Stimulated activated effector memory CD8-positive, alpha-beta T cell treated with anti-CD3 and anti-CD28 coated beads, Interleukin-12 subunit alpha, Interleukin-12 subunit beta, amount 100 ng/mL, for 72 hours (primary cell): ENCODE measurements at regions not wholly inside any gene's neighbourhood (a gene's known extent, or its start where the extent isn't known, plus 50 kb on each side); places are given as distances from the start of the nearest gene placed in this dataset.
"Not testable (repeated sequence)": the region's sequence is repeated elsewhere in the genome, so short reads cannot be mapped to it uniquely, and the experiment has no call there.

Experiments used
- ATAC-seq: fragments of 150-1000 bp; cut with Tn5 transposase; 2 replicates; pipeline ENCODE4 v1.10.0; 2021
- DNase-seq, 2 donors: peaks; one replicate each; pipeline ENCODE4 v3.0.0; 2021 to 2022; ENCODE audit warnings: low spot score in 2 of 2
- H3K27ac Mint-ChIP-seq: one replicate; pipeline ENCODE4 v1.8.0; 2022; ENCODE audit warnings: mild to moderate bottlenecking, mixed read lengths
- H3K36me3 Mint-ChIP-seq: one replicate; pipeline ENCODE4 v1.8.0; 2022; ENCODE audit warnings: mild to moderate bottlenecking, mixed read lengths
- H3K4me1 Mint-ChIP-seq: one replicate; pipeline ENCODE4 v1.8.0; 2022; ENCODE audit warnings: mixed read lengths
- H3K4me3 Mint-ChIP-seq: one replicate; pipeline ENCODE4 v1.8.0; 2022; ENCODE audit warnings: mild to moderate bottlenecking, mixed read lengths
- H3K9me3 Mint-ChIP-seq: one replicate; pipeline ENCODE4 v1.8.0; 2022; ENCODE audit warnings: mixed read lengths

GRCh38 chr17:22381589-22381988 lies 689.3 kb downstream of the KCNJ18 start:
- H3K27ac Mint-ChIP-seq, ATAC-seq, H3K4me1 Mint-ChIP-seq, DNase-seq, H3K9me3 Mint-ChIP-seq, H3K4me3 Mint-ChIP-seq, H3K36me3 Mint-ChIP-seq: not testable (repeated sequence)

GRCh38 chr17:22383772-22384460 lies 691.6 kb downstream of the KCNJ18 start:
- H3K36me3 Mint-ChIP-seq, H3K4me3 Mint-ChIP-seq, H3K9me3 Mint-ChIP-seq, ATAC-seq, H3K4me1 Mint-ChIP-seq, H3K27ac Mint-ChIP-seq: not testable (repeated sequence)
- DNase-seq: peak in 1 of 2 donors; percentile 12

GRCh38 chr17:22384461-22384800 lies 692.1 kb downstream of the KCNJ18 start:
- not testable (repeated sequence) for ATAC-seq, H3K4me3 Mint-ChIP-seq, H3K36me3 Mint-ChIP-seq, H3K9me3 Mint-ChIP-seq, H3K4me1 Mint-ChIP-seq, DNase-seq, H3K27ac Mint-ChIP-seq

GRCh38 chr17:22398446-22398845 lies 706.1 kb downstream of the KCNJ18 start:
- ATAC-seq, DNase-seq, H3K36me3 Mint-ChIP-seq, H3K4me3 Mint-ChIP-seq, H3K9me3 Mint-ChIP-seq, H3K4me1 Mint-ChIP-seq, H3K27ac Mint-ChIP-seq: not testable (repeated sequence)

- not testable (repeated sequence) for H3K4me1 Mint-ChIP-seq, ATAC-seq, DNase-seq, H3K27ac Mint-ChIP-seq, H3K9me3 Mint-ChIP-seq, H3K36me3 Mint-ChIP-seq, H3K4me3 Mint-ChIP-seq
Measured at GRCh38 chr17:22399037-22399436, 706.7 kb downstream of the KCNJ18 start.

- not testable (repeated sequence) for H3K27ac Mint-ChIP-seq, H3K4me3 Mint-ChIP-seq, DNase-seq, H3K36me3 Mint-ChIP-seq, H3K9me3 Mint-ChIP-seq, H3K4me1 Mint-ChIP-seq, ATAC-seq
Measured at GRCh38 chr17:22405080-22405479, 712.8 kb downstream of the KCNJ18 start.

- peaks cover 18% of the 10 kb centered on the region for H3K9me3 Mint-ChIP-seq
- no peaks in the 10 kb centered on the region for H3K4me1 Mint-ChIP-seq
- no peak overlapping the region for H3K27ac Mint-ChIP-seq
- ATAC-seq (no peak), DNase-seq (no peak)
- H3K36me3 Mint-ChIP-seq: no peaks in the 10 kb centered on the region
- H3K4me3 Mint-ChIP-seq: no peak overlapping the region
Measured at GRCh38 chr17:22409160-22409751, 716.9 kb downstream of the KCNJ18 start.

- Mint-ChIP-seq H3K27ac (no peak overlapping the region), H3K4me1 (no peaks in the 10 kb centered on the region), H3K4me3 (no peak overlapping the region), H3K9me3 (peaks cover 18% of the 10 kb centered on the region), H3K36me3 (no peaks in the 10 kb centered on the region)
- ATAC-seq (no peak), DNase-seq (no peak)
Measured at GRCh38 chr17:22410136-22410535, 717.8 kb downstream of the KCNJ18 start.

GRCh38 chr17:22411185-22411784 lies 719.0 kb downstream of the KCNJ18 start:
- no peak for DNase-seq
- H3K27ac Mint-ChIP-seq: no peak overlapping the region
- ATAC-seq: no peak
- H3K4me3 Mint-ChIP-seq: no peak overlapping the region
- H3K9me3 Mint-ChIP-seq: peaks cover 18% of the 10 kb centered on the region
- H3K4me1 Mint-ChIP-seq: no peaks in the 10 kb centered on the region
- no peaks in the 10 kb centered on the region for H3K36me3 Mint-ChIP-seq

- H3K27ac Mint-ChIP-seq: no peak overlapping the region
- no peaks in the 10 kb centered on the region for H3K4me1 Mint-ChIP-seq
- DNase-seq (no peak), ATAC-seq (no peak)
- H3K36me3 Mint-ChIP-seq: no peaks in the 10 kb centered on the region
- peaks cover 19% of the 10 kb centered on the region for H3K9me3 Mint-ChIP-seq
- no peak overlapping the region for H3K4me3 Mint-ChIP-seq
Measured at GRCh38 chr17:22435231-22435974, 743.1 kb downstream of the KCNJ18 start.

GRCh38 chr17:22441776-22442175 lies 749.5 kb downstream of the KCNJ18 start:
- H3K4me1 Mint-ChIP-seq: no peaks in the 10 kb centered on the region
- no peak for ATAC-seq

GRCh38 chr17:22443061-22443460 lies 750.7 kb downstream of the KCNJ18 start:
- H3K27ac Mint-ChIP-seq: no peak overlapping the region
- no peaks in the 10 kb centered on the region for H3K4me1 Mint-ChIP-seq
- ATAC-seq: no peak
- H3K36me3 Mint-ChIP-seq: no peaks in the 10 kb centered on the region
- H3K9me3 Mint-ChIP-seq: peaks cover 15% of the 10 kb centered on the region
- no peak overlapping the region for H3K4me3 Mint-ChIP-seq
- DNase-seq: no peak

More at GRCh38 chr17:22441776-22442175, 749.5 kb downstream of the KCNJ18 start:
- Mint-ChIP-seq H3K27ac (no peak overlapping the region), H3K36me3 (no peaks in the 10 kb centered on the region), H3K4me3 (no peak overlapping the region), H3K9me3 (peaks cover 19% of the 10 kb centered on the region)
- no peak for DNase-seq

GRCh38 chr17:22453181-22453580 lies 760.9 kb downstream of the KCNJ18 start:
- Mint-ChIP-seq H3K27ac (no peak overlapping the region), H3K36me3 (no peaks in the 10 kb centered on the region), H3K4me3 (no peak overlapping the region), H3K9me3 (peaks cover 18% of the 10 kb centered on the region), H3K4me1 (no peaks in the 10 kb centered on the region)
- DNase-seq: no peak
- ATAC-seq: no peak

GRCh38 chr17:22454070-22454999 lies 762.0 kb downstream of the KCNJ18 start:
- no peaks in the 10 kb centered on the region for H3K36me3 Mint-ChIP-seq
- ATAC-seq (no peak), DNase-seq (no peak)
- no peak overlapping the region for H3K4me3 Mint-ChIP-seq
- peaks cover 18% of the 10 kb centered on the region for H3K9me3 Mint-ChIP-seq
- no peak overlapping the region for H3K27ac Mint-ChIP-seq
- H3K4me1 Mint-ChIP-seq: no peaks in the 10 kb centered on the region
